Muscle of leg (tissue), 3 donors: ENCODE measurements at regions not wholly inside any gene's neighbourhood (a gene's known extent, or its start where the extent isn't known, plus 50 kb on each side); places are given as distances from the start of the nearest gene placed in this dataset.

Source experiments
- DNase-seq: peaks from one replicate; pipeline ENCODE4 v3.0.0; 2013
- H3K27ac ChIP-seq: one replicate; pipeline ENCODE4 v1.5.1; 2013; ENCODE audit warnings: mild to moderate bottlenecking, low read length, control low read depth
- H3K27me3 ChIP-seq: one replicate; pipeline ENCODE4 v1.6.1; 2013; ENCODE audit warnings: low read length; ENCODE audit not compliant: control insufficient read depth, insufficient read depth
- H3K36me3 ChIP-seq: one replicate; pipeline ENCODE4 v1.6.1; 2013; ENCODE audit warnings: low read length; ENCODE audit not compliant: control insufficient read depth, insufficient read depth
- H3K4me1 ChIP-seq: one replicate; pipeline ENCODE4 v1.6.1; 2013; ENCODE audit warnings: low read length; ENCODE audit not compliant: control insufficient read depth, insufficient read depth
- H3K4me3 ChIP-seq: one replicate; pipeline ENCODE4 v1.5.1; 2013; ENCODE audit warnings: low read length, control low read depth
- H3K9me3 ChIP-seq: replicated peaks from 2 replicates; pipeline ENCODE4 v1.6.1; 2013; ENCODE audit warnings: low read depth, low read length; ENCODE audit not compliant: control insufficient read depth
- WGBS: methylation state at CpG from one replicate; pipeline ENCODE4 v1.1.5; 2013; ENCODE audit warnings: missing lambda C conversion rate; ENCODE audit not compliant: insufficient coverage; 5-methylcytosine and 5-hydroxymethylcytosine counted together

GRCh38 chr2:235127931-235128330 is 176.1 kb downstream of the SH3BP4 start:
- H3K4me1 ChIP-seq: peaks cover 2% of the 10 kb centered on the region
- H3K27me3 ChIP-seq: no peaks in the 10 kb centered on the region
- H3K36me3 ChIP-seq: no peaks in the 10 kb centered on the region
- no peaks in the 10 kb centered on the region for H3K9me3 ChIP-seq
- no peak overlapping the region for H3K4me3 ChIP-seq
- WGBS: no CpG with 5 or more reads among the region's 3 CpGs
- H3K27ac ChIP-seq: no peak overlapping the region
- DNase-seq: no peak

GRCh38 chr2:235129850-235130249 is 178.0 kb downstream of the SH3BP4 start:
- WGBS: no CpG with 5 or more reads among the region's 5 CpGs
- no peaks in the 10 kb centered on the region for H3K9me3 ChIP-seq
- H3K27me3 ChIP-seq: peaks cover 3% of the 10 kb centered on the region
- H3K27ac ChIP-seq: no peak overlapping the region
- H3K36me3 ChIP-seq: no peaks in the 10 kb centered on the region
- H3K4me3 ChIP-seq: no peak overlapping the region
- peaks cover 5% of the 10 kb centered on the region for H3K4me1 ChIP-seq
- peak; percentile 38 for DNase-seq

GRCh38 chr2:235131334-235132305 is 179.8 kb downstream of the SH3BP4 start:
- Histone ChIP-seq H3K27ac (no peak overlapping the region), H3K4me3 (no peak overlapping the region), H3K9me3 (no peaks in the 10 kb centered on the region), H3K27me3 (peaks cover 3% of the 10 kb centered on the region), H3K36me3 (no peaks in the 10 kb centered on the region), H3K4me1 (peaks cover 5% of the 10 kb centered on the region)
- DNase-seq: no peak
- 84% methylated on average over 16 of the region's 21 CpGs for WGBS

GRCh38 chr2:235132651-235133050 is 180.8 kb downstream of the SH3BP4 start:
- H3K9me3 ChIP-seq: no peaks in the 10 kb centered on the region
- no CpG with 5 or more reads among the region's 2 CpGs for WGBS

GRCh38 chr2:235133837-235134236 is 182.0 kb downstream of the SH3BP4 start:
- Histone ChIP-seq H3K9me3 (no peaks in the 10 kb centered on the region), H3K36me3 (no peaks in the 10 kb centered on the region), H3K4me3 (no peak overlapping the region), H3K27me3 (peaks cover 3% of the 10 kb centered on the region), H3K4me1 (peaks cover 3% of the 10 kb centered on the region), H3K27ac (no peak overlapping the region)
- 27% methylated on average over 2 of the region's 2 CpGs for WGBS
- DNase-seq: no peak

More at GRCh38 chr2:235132651-235133050, 180.8 kb downstream of the SH3BP4 start:
- Histone ChIP-seq H3K4me3 (no peak overlapping the region), H3K27ac (no peak overlapping the region), H3K36me3 (no peaks in the 10 kb centered on the region), H3K4me1 (peaks cover 3% of the 10 kb centered on the region), H3K27me3 (peaks cover 3% of the 10 kb centered on the region)
- peak; percentile 12 for DNase-seq

GRCh38 chr2:235134420-235134819 is 182.6 kb downstream of the SH3BP4 start:
- Histone ChIP-seq H3K9me3 (no peaks in the 10 kb centered on the region), H3K27ac (no peak overlapping the region), H3K27me3 (peaks cover 3% of the 10 kb centered on the region), H3K4me1 (peaks cover 3% of the 10 kb centered on the region), H3K4me3 (no peak overlapping the region), H3K36me3 (no peaks in the 10 kb centered on the region)
- WGBS: 82% methylated on average over 2 of the region's 3 CpGs
- no peak for DNase-seq

- no peak overlapping the region for H3K27ac ChIP-seq
- peaks cover 3% of the 10 kb centered on the region for H3K27me3 ChIP-seq
- no peaks in the 10 kb centered on the region for H3K36me3 ChIP-seq
- no peaks in the 10 kb centered on the region for H3K9me3 ChIP-seq
- DNase-seq: no peak
- no peak overlapping the region for H3K4me3 ChIP-seq
- WGBS: 84% methylated on average over 2 of the region's 4 CpGs
- H3K4me1 ChIP-seq: peaks cover 3% of the 10 kb centered on the region
Observed at GRCh38 chr2:235135195-235135965, 183.6 kb downstream of the SH3BP4 start.

- Histone ChIP-seq H3K36me3 (no peaks in the 10 kb centered on the region), H3K9me3 (no peaks in the 10 kb centered on the region), H3K27ac (no peak overlapping the region), H3K4me1 (peaks cover 3% of the 10 kb centered on the region), H3K27me3 (peaks cover 3% of the 10 kb centered on the region), H3K4me3 (no peak overlapping the region)
- WGBS: 82% methylated on average over 8 of the region's 19 CpGs
- DNase-seq: peak; percentile 78
Observed at GRCh38 chr2:235135990-235136561, 184.3 kb downstream of the SH3BP4 start.

GRCh38 chr2:235138339-235138738 is 186.5 kb downstream of the SH3BP4 start:
- WGBS: 70% methylated on average over 8 of the region's 10 CpGs
- no peak for DNase-seq
- H3K27me3 ChIP-seq: peaks cover 3% of the 10 kb centered on the region
- H3K4me1 ChIP-seq: peaks cover 3% of the 10 kb centered on the region
- H3K27ac ChIP-seq: no peak overlapping the region
- no peak overlapping the region for H3K4me3 ChIP-seq
- H3K9me3 ChIP-seq: no peaks in the 10 kb centered on the region
- H3K36me3 ChIP-seq: no peaks in the 10 kb centered on the region
